SU-DHL-6 (cell line): ENCODE measurements at regions not wholly inside any gene's neighbourhood (a gene's known extent, or its start where the extent isn't known, plus 50 kb on each side); places are given as distances from the start of the nearest gene placed in this dataset.

Experiments used
- EZH2phosphoT487 ChIP-seq: fragments of 200-600 bp; sonication (generic), shearing (Covaris generic); conservative IDR thresholded peaks from 2 replicates; pipeline ENCODE4 v1.6.1; 2018; ENCODE audit warnings: mild to moderate bottlenecking, antibody characterized with exemption, low read length, moderate library complexity, mixed read lengths
- TF ChIP-seq, protein P1 (sequence below): fragments of 200-600 bp; sonication (generic); IDR thresholded peaks from one replicate; pipeline ENCODE4 v1.5.1; 2017; ENCODE audit warnings: antibody characterized with exemption, mild to moderate bottlenecking, low read length, moderate library complexity; ENCODE audit not compliant: insufficient read depth, poor library complexity, severe bottlenecking

DNA sequence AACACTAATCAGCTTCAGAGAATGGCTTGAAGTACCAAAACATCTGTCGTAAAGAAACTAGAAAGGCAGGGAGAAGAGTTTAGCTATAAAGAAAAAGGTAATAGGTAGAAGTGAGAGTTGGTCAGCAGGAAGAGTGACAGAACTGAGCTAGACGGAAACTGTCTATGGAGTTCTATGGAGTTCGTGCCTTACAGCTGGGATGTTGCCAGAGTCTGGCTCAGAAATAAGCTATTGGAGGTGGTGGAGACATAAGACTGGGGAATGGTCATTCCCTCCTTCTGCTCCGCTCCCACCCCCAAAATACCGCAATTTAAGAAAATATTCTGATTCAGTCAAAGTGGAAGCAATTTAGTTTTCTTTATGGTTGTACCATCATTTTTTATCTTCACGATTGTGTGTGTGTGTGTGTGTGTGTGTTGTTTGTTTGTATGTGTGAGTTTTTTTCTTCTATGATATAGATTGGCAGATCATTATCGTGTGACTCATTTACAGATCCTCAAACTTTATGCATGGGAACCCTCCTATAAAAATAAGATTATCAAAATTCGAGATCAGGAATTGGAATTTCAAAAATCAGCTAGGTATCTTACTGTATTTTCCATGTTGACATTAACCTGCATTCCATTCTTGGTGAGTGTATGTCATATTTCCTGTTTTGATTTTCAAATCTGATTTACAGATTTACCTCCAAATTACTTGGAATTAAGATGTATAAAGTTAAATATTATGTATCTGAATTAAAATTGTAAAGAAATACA is 79.0 kb downstream of the HSPA13 start:
- TF ChIP-seq, protein P1, sequence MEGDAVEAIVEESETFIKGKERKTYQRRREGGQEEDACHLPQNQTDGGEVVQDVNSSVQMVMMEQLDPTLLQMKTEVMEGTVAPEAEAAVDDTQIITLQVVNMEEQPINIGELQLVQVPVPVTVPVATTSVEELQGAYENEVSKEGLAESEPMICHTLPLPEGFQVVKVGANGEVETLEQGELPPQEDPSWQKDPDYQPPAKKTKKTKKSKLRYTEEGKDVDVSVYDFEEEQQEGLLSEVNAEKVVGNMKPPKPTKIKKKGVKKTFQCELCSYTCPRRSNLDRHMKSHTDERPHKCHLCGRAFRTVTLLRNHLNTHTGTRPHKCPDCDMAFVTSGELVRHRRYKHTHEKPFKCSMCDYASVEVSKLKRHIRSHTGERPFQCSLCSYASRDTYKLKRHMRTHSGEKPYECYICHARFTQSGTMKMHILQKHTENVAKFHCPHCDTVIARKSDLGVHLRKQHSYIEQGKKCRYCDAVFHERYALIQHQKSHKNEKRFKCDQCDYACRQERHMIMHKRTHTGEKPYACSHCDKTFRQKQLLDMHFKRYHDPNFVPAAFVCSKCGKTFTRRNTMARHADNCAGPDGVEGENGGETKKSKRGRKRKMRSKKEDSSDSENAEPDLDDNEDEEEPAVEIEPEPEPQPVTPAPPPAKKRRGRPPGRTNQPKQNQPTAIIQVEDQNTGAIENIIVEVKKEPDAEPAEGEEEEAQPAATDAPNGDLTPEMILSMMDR, result no peak
- no peak for TF ChIP-seq EZH2phosphoT487
